Retinal pigment epithelial cell (primary cell): ENCODE measurements at regions not wholly inside any gene's neighbourhood (a gene's known extent, or its start where the extent isn't known, plus 50 kb on each side); places are given as distances from the start of the nearest gene placed in this dataset.

Source experiments
- DNase-seq: peaks from one replicate; pipeline ENCODE4 v3.0.0-alpha.2; 2010; ENCODE audit warnings: low read depth
- H3K4me3 ChIP-seq: 2 replicates; pipeline ENCODE4 v1.5.1; 2011; ENCODE audit warnings: mild to moderate bottlenecking, low read length, control low read depth, moderate library complexity
- TF ChIP-seq, protein P1 (sequence below): conservative IDR thresholded peaks from 2 replicates; pipeline ENCODE4 v1.5.1; 2011; ENCODE audit warnings: low read depth, low read length, control low read depth, inconsistent platforms

DNA sequence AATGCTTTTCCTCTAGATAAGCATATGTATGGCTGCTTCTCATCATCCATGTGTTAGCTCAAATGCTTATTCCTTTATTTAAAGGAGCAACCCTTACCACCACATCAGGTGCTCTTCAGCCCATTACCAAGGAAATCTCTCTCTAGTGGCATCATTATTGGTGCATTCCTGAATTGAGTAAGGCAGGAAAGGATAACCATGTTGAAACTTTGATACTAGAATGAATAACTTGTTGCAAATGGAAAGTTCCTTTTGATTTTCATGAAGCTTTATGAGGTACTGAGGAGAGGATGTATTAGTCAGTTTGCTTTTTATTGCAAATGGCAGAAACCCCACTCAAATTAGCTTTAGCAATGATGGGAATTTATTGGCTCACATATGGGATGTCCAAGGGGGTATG lies 212.3 kb upstream of the FGF13 start:
- TF ChIP-seq, protein P1, sequence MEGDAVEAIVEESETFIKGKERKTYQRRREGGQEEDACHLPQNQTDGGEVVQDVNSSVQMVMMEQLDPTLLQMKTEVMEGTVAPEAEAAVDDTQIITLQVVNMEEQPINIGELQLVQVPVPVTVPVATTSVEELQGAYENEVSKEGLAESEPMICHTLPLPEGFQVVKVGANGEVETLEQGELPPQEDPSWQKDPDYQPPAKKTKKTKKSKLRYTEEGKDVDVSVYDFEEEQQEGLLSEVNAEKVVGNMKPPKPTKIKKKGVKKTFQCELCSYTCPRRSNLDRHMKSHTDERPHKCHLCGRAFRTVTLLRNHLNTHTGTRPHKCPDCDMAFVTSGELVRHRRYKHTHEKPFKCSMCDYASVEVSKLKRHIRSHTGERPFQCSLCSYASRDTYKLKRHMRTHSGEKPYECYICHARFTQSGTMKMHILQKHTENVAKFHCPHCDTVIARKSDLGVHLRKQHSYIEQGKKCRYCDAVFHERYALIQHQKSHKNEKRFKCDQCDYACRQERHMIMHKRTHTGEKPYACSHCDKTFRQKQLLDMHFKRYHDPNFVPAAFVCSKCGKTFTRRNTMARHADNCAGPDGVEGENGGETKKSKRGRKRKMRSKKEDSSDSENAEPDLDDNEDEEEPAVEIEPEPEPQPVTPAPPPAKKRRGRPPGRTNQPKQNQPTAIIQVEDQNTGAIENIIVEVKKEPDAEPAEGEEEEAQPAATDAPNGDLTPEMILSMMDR, result no peak
- no peak overlapping the region for H3K4me3 ChIP-seq
- no peak for DNase-seq

DNA sequence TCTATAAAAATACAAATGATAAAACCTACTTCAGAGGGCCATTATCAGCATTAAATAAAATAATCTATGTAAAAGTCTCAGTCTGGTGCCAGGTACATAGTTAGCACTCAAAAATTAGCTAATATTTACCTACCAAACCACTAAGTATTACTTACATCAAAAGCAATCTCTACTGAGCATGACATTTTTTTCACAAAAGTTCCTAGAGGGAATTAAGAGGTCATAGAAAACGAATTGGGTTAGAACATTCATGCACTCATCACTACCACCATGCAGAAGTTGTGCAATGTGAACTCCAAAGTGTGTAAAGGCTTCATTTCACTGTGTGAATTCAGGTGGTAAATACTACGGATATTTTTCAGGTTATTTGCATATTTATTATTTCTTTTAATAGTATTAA lies 209.5 kb upstream of the FGF13 start:
- TF ChIP-seq, protein P1, result no peak
- no peak overlapping the region for H3K4me3 ChIP-seq
- DNase-seq, result no peak

DNA sequence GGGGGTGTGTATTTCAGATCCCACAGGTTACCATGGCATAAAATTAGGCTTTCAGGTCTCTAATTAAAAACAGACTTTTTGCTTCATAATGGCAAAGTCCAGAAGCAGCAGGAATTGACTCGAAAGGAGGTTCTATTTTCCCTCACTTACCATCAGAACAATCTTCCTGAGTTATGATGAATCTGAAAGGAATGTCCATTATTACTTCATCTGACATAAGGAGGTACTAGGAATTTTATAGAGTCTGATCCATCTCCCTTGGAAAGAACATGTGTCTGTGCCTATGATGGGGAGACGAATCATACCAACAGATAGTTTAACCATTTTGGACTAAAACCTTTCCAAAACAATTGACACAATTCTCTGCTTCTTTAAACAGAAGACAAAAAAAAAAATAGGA lies 206.3 kb upstream of the FGF13 start:
- no peak for DNase-seq
- no peak overlapping the region for H3K4me3 ChIP-seq
- TF ChIP-seq, protein P1, result no peak

DNA sequence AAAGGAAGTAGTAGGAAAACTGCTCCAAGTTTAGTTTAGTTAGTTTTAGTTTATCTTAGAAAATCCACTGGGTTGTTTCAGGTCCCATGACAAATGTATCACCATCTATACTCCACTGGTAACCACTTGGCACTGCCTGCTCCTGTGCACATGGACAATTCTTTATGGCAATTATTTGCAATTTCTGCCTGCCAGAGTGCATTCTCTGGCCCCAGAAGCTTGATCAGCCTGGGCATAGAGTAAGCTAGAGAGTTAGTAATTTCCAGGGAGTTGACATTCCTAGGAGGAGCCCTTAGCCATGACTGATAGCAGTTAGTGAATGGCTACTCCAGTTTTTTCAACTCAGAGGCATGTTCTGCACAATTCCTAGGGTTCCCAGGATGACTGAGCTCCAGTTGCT lies 203.2 kb upstream of the FGF13 start:
- TF ChIP-seq, protein P1, result no peak
- H3K4me3 ChIP-seq, result no peak overlapping the region
- no peak for DNase-seq

DNA sequence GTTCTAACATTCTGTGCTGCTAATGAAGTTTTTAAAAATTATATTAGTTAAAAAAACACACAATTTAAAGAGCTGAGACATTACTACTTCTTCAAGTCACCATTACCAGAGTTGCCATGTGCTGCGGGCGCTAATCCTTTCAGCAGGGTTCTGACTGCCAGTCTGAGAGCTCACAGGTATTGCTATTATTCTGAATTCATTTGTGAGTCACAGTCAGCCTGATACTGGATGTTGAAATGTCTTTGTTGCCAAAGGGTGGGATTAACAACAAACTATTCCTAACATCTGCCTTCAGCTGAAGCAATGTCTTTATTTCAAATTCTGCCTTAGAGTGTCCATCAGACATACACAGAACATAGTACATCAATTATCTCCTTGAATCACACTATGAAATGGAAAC lies 197.1 kb upstream of the FGF13 start:
- DNase-seq, result no peak
- no peak overlapping the region for H3K4me3 ChIP-seq
- TF ChIP-seq, protein P1, result no peak

DNA sequence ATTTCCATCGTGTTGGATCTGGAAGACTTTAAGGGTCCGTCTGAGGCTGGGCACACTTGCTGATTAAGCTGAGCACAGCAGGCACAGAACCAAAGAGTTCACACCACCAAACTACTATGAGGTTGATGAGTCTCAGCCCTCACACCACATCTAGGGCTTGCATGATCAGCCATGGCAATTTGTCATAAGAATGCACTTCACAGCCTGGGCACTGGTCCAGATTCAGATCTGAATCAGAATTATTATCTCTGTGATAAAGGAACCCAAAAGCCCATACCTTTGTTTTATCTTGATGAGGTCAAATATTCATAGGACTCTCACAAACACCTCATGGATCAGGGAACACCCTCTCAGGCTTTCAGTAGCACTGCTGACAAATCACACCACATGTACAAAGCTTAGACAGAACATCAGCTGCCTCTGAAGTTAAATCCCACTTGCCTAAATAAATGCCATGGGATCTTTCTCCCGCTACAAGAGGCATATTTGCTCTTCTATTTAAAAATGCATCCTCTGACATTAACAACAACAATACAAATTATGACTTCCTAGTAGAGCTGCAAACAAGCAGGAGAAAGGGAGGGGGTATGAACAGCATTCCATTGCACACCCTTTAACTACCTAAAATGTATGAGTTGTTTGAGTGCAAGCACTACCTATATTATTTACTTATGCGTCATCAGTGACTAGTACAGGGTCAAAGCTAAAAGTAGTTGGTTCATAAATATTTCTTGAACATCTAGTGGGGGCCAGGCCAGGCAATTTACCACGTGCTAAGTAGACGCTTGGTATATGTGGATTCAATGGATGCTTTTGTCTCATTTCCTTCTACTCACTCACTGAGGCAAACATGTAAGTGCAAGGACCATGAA lies 186.3 kb upstream of the FGF13 start:
- TF ChIP-seq, protein P1, result no peak
- no peak for DNase-seq
- H3K4me3 ChIP-seq, result no peak overlapping the region

DNA sequence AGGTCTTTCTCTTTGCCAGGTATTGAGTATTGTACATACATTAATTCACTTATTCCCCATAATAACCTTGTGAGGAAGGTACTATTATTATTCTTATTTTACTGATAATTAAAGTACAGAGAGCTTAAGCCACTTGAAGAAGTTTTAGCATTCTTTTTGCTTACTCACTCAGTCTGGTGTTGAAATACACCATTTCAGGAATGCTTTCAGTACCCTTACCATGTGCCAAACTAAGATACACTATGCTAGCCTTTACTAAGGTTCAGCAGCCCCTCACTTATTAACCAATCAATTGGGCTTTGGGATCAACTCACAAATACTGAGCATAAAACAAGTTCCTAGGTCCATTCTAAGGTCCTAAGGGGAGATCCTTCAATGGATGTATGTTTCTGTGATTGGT lies 179.0 kb upstream of the FGF13 start:
- no peak overlapping the region for H3K4me3 ChIP-seq
- TF ChIP-seq, protein P1, result no peak
- no peak for DNase-seq
